Neural crest cell (in vitro differentiated cells): ENCODE measurements at regions not wholly inside any gene's neighbourhood (a gene's known extent, or its start where the extent isn't known, plus 50 kb on each side); places are given as distances from the start of the nearest gene placed in this dataset.

ENCODE experiments used
- DNase-seq: peaks from one replicate; pipeline ENCODE4 v3.0.0; 2021; ENCODE audit warnings: low read depth, mixed read lengths, low spot score
- H3K27ac Mint-ChIP-seq: one replicate; pipeline ENCODE4 v1.8.0; 2021; ENCODE audit warnings: mild to moderate bottlenecking, mixed read lengths; ENCODE audit not compliant: unreplicated experiment
- H3K27me3 Mint-ChIP-seq: 2 replicates; pipeline ENCODE4 v1.8.0; 2021; ENCODE audit warnings: low read depth, mild to moderate bottlenecking, mixed read lengths
- H3K36me3 Mint-ChIP-seq: 2 replicates; pipeline ENCODE4 v1.8.0; 2021; ENCODE audit warnings: low read depth, mild to moderate bottlenecking, mixed read lengths
- H3K4me1 Mint-ChIP-seq: 2 replicates; pipeline ENCODE4 v1.8.0; 2021; ENCODE audit warnings: mixed read lengths
- H3K4me3 Mint-ChIP-seq: one replicate; pipeline ENCODE4 v1.8.0; 2021; ENCODE audit warnings: mild to moderate bottlenecking, mixed read lengths
- H3K9me3 Mint-ChIP-seq: 2 replicates; pipeline ENCODE4 v1.8.0; 2021; ENCODE audit warnings: mixed read lengths
- TF ChIP-seq, protein P1 (sequence below): fragments of 200-600 bp; sonication (generic); conservative IDR thresholded peaks from 2 replicates; pipeline ENCODE4 v1.5.0; 2021; ENCODE audit warnings: antibody characterized with exemption, mild to moderate bottlenecking

DNA sequence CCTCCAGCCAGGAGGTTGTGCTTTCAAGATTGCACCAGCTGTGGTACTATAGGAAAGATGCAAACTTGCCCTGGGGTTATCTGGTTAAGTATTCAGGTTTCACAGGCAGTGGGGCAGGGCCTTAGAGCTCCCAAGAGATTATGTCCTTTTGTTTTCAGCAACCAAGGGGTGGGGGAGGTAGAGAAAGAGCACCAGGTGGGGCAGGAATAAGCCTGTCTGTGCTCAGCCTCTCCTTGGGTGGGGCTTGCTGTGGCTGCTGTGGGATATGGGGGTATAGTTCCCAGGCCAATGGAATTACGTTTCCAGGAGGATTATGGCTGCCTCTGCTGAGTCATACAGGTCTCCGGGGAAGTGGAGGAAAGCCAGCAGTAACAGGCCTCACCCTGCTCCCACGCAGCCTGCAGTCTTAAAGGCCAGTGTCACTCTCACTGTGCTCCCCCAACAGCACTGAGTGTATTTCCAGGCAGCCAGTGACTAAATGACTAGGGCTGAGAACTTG, 508.6 kb downstream of the RWDD3 start:
- Mint-ChIP-seq H3K4me1 (no peaks in the 10 kb centered on the region), H3K36me3 (no peaks in the 10 kb centered on the region), H3K27ac (peak overlapping the region; percentile 22), H3K27me3 (no peaks in the 10 kb centered on the region), H3K4me3 (no peak overlapping the region), H3K9me3 (peaks cover 12% of the 10 kb centered on the region)
- TF ChIP-seq, protein P1, sequence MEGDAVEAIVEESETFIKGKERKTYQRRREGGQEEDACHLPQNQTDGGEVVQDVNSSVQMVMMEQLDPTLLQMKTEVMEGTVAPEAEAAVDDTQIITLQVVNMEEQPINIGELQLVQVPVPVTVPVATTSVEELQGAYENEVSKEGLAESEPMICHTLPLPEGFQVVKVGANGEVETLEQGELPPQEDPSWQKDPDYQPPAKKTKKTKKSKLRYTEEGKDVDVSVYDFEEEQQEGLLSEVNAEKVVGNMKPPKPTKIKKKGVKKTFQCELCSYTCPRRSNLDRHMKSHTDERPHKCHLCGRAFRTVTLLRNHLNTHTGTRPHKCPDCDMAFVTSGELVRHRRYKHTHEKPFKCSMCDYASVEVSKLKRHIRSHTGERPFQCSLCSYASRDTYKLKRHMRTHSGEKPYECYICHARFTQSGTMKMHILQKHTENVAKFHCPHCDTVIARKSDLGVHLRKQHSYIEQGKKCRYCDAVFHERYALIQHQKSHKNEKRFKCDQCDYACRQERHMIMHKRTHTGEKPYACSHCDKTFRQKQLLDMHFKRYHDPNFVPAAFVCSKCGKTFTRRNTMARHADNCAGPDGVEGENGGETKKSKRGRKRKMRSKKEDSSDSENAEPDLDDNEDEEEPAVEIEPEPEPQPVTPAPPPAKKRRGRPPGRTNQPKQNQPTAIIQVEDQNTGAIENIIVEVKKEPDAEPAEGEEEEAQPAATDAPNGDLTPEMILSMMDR, result no peak
- no peak for DNase-seq

DNA sequence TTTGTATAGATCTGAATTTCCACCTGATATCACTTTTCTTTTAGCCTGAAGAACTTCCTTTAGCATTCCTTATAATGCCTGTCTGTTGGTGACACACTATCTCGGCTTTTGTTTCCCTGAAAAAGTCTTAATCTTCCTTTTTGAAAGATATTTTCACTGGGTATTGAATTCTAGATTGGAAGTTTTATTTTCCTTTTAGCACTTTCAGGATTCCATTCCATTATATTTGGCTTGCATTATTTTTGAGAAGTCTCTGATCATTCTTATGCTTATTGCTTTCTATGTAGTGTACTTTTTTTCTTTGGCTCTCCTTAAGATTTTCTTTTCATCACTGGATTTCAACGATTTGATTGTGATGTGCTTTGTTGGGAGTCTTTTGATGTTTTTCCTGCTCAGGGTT, 510.7 kb downstream of the RWDD3 start:
- H3K27ac Mint-ChIP-seq, result no peak overlapping the region
- H3K4me3 Mint-ChIP-seq, result no peak overlapping the region
- H3K4me1 Mint-ChIP-seq, result no peaks in the 10 kb centered on the region
- no peak for DNase-seq
- peaks cover 4% of the 10 kb centered on the region for H3K9me3 Mint-ChIP-seq
- H3K36me3 Mint-ChIP-seq, result no peaks in the 10 kb centered on the region
- no peaks in the 10 kb centered on the region for H3K27me3 Mint-ChIP-seq
- TF ChIP-seq, protein P1, result no peak

DNA sequence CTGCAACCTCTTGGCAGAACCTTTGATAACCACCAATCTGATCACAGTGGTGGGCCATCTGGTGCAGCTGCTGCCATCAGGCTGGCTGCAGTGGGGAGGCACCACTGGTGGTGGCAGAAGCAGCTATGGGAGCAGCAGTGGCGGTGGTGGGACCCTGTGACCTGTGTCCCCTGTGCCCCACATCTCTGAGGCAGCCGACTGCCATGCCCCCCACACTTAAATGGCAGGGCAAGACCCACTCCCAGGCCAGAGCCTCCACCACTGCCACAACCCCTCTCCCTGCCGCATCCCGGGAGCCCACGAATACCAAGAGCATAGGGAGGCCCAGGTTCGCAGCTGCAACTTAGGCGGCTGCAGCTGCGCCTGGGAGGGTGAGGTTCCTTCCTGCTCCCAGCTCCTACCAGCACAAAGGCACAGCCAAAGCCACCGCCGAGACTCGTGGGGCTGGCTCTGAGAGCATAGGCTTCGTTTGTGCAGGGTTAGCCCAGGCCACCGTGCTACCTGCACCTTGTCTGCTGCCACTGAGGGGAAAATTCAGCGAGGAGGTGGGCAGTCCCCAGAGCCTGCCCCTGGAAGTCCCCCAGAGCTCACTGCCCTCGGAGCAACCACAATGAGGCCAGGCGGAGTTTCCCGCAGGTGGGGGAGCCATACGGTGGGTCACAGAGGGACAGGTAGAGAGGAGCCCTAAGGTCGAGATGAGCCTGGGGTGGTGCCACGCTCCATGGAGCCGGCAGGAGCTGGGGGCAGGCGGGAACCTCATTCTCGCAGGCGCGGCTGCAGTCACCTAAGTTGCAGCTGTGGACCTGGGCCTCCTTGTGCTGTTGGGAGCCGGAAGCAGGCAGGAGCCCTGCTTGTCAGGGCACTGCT, 518.7 kb downstream of the RWDD3 start:
- TF ChIP-seq, protein P1, result no peak
- Mint-ChIP-seq H3K27ac (no peak overlapping the region), H3K4me3 (no peak overlapping the region), H3K4me1 (no peaks in the 10 kb centered on the region), H3K36me3 (peaks cover 4% of the 10 kb centered on the region), H3K27me3 (no peaks in the 10 kb centered on the region), H3K9me3 (peaks cover 16% of the 10 kb centered on the region)
- DNase-seq, result no peak

DNA sequence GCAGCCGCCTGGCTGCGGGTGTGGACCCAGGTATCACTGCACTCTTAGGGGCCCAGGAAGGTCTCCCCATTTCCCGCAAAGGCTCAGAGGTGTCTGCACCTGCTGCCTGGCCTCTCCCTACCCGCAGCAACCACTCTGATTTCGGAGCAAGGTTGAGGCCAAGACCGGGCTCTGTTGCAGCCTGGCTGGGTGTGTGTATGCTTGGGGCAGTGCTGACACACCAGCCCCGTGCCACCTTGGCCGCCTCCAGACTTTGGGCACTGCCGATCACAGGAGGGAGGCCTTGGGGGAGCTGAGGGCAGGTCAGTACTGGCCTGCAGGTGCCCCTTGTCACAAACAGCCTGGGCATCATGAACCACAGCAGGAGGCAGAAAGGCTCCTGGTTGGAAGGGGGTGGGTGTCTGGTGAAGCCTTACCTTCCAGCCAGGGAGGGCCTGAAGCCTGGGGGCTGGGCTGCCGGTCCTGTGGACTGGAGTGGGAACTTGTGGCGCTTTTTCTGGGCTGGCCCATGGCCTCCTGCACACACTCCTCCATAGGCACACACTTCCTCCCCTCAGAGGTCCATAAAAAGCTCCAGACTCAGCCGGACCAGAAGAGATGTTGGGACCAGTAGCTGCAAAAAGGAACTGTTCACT, 519.5 kb downstream of the RWDD3 start:
- Mint-ChIP-seq H3K4me3 (no peak overlapping the region), H3K9me3 (peaks cover 16% of the 10 kb centered on the region), H3K4me1 (no peaks in the 10 kb centered on the region), H3K36me3 (peaks cover 4% of the 10 kb centered on the region), H3K27me3 (no peaks in the 10 kb centered on the region), H3K27ac (no peak overlapping the region)
- DNase-seq, result no peak
- TF ChIP-seq, protein P1, result no peak

DNA sequence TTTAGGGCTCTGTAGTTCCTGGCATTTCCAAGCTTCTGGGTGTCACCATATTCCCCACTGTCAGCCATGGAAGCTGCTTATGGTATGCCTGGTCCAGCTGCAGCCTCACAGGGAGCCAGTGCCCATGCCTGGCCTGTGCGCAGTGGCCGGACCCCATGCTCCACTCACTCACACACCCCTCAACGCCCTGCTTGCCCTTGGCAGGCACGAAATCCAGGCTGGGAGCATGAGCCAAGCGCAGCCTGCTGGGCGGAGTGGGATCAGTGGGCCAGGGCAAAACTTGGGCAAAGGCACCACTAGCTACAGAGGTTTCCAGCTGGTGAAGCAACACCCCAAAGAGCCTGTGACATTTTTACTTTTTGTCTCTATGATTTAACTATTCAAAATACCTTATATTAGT, 520.4 kb downstream of the RWDD3 start:
- Mint-ChIP-seq H3K36me3 (peaks cover 4% of the 10 kb centered on the region), H3K9me3 (peaks cover 18% of the 10 kb centered on the region), H3K27ac (no peak overlapping the region), H3K4me1 (no peaks in the 10 kb centered on the region), H3K4me3 (no peak overlapping the region), H3K27me3 (no peaks in the 10 kb centered on the region)
- TF ChIP-seq, protein P1, result no peak
- DNase-seq, result no peak
